ENCODE measurements at regions not wholly inside any gene's neighbourhood (a gene's known extent, or its start where the extent isn't known, plus 50 kb on each side); places are given as distances from the start of the nearest gene placed in this dataset.

- no peaks in the 10 kb centered on the region for H3K36me3 ChIP-seq
- H3K27me3 ChIP-seq, result no peaks in the 10 kb centered on the region
- TF ChIP-seq POLR2A (IDR thresholded peaks at IDR 0.05) (no peak), CTCF (IDR thresholded peaks at IDR 0.05) (no peak)
- H3K4me3 ChIP-seq, result no peak overlapping the region
- no peaks in the 10 kb centered on the region for H3K9me3 ChIP-seq
- H3K27ac ChIP-seq, result no peak overlapping the region
- no peaks in the 10 kb centered on the region for H3K4me1 ChIP-seq
- intact Hi-C loops (cut with DNase I; ENCODE audit: low total_unique reads), result no loop called here
- DNase-seq, result no peak
Observed at GRCh38 chr10:111773950-111774349, 409.6 kb downstream of the GPAM start.

DNA sequence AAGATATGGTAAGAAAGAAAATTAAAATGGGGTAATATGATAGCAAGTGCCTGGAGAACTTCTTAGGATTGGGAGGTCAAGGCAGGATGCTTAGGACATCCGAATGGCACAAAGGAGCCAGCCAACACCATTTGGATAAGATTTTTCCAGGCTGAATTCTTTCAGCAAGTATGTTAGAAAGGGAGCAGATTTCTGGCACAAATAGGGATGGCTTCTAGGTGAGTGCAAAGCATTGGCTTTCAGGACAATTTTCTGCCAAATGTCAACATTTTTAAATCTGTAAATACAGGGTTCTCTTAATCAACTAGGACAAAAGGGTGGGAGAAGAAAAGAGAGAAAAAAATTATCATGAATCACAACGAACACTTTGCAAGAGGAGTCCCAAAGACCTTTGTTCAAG lies 409.1 kb downstream of the GPAM start:
- Histone ChIP-seq H3K9me3 (no peaks in the 10 kb centered on the region), H3K27me3 (no peaks in the 10 kb centered on the region), H3K36me3 (no peaks in the 10 kb centered on the region), H3K4me1 (no peaks in the 10 kb centered on the region), H3K4me3 (no peak overlapping the region), H3K27ac (no peak overlapping the region)
- intact Hi-C loops (cut with DNase I; ENCODE audit: low total_unique reads), result no loop called here
- TF ChIP-seq POLR2A (IDR thresholded peaks at IDR 0.05), result no peak
- no peak for TF ChIP-seq CTCF (IDR thresholded peaks at IDR 0.05)
- no peak for DNase-seq

DNA sequence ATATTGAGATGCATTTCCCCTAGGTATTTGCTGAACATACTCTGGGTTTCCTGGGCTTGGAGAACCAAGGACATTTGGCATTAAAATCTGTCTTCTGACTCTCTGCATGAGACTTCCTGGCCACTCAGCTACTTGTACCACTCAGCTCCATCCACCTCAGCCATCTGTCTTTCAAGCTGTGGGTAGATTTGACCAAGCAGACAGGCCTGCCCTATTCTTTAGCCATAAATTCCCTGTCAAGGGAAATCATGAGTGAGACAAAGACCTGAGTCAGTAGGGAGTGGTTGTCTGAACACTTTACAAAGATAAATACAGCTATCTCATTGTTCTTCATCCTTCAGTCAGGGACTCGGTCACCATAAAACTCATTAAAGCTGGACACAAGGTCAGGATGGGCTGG lies 399.1 kb downstream of the GPAM start:
- Histone ChIP-seq H3K4me3 (no peak overlapping the region), H3K27ac (no peak overlapping the region), H3K9me3 (no peaks in the 10 kb centered on the region), H3K4me1 (no peaks in the 10 kb centered on the region), H3K36me3 (no peaks in the 10 kb centered on the region), H3K27me3 (no peaks in the 10 kb centered on the region)
- no peak for TF ChIP-seq POLR2A (IDR thresholded peaks at IDR 0.05)
- TF ChIP-seq CTCF (IDR thresholded peaks at IDR 0.05), result no peak
- intact Hi-C loops (cut with DNase I; ENCODE audit: low total_unique reads), result no loop called here
- no peak for DNase-seq

GRCh38 chr10:111784946-111785465 lies 398.6 kb downstream of the GPAM start:
- Histone ChIP-seq H3K36me3 (no peaks in the 10 kb centered on the region), H3K4me1 (no peaks in the 10 kb centered on the region), H3K27ac (no peak overlapping the region), H3K9me3 (no peaks in the 10 kb centered on the region), H3K27me3 (no peaks in the 10 kb centered on the region), H3K4me3 (no peak overlapping the region)
- TF ChIP-seq CTCF (IDR thresholded peaks at IDR 0.05) (no peak), POLR2A (IDR thresholded peaks at IDR 0.05) (no peak)
- intact Hi-C loops (cut with DNase I; ENCODE audit: low total_unique reads), result no loop called here
- no peak for DNase-seq

- Histone ChIP-seq H3K9me3 (no peaks in the 10 kb centered on the region), H3K4me3 (no peak overlapping the region), H3K4me1 (no peaks in the 10 kb centered on the region), H3K36me3 (no peaks in the 10 kb centered on the region), H3K27ac (no peak overlapping the region), H3K27me3 (no peaks in the 10 kb centered on the region)
- no peak for TF ChIP-seq POLR2A (IDR thresholded peaks at IDR 0.05)
- TF ChIP-seq CTCF (IDR thresholded peaks at IDR 0.05), result no peak
- DNase-seq, result no peak
- intact Hi-C loops (cut with DNase I; ENCODE audit: low total_unique reads), result no loop called here
Observed at GRCh38 chr10:111785921-111786320, 397.6 kb downstream of the GPAM start.
